Spleen (tissue), 7 donors: ENCODE measurements at regions not wholly inside any gene's neighbourhood (a gene's known extent, or its start where the extent isn't known, plus 50 kb on each side); places are given as distances from the start of the nearest gene placed in this dataset.
"Not testable (repeated sequence)": the region's sequence is repeated elsewhere in the genome, so short reads cannot be mapped to it uniquely, and the experiment has no call there.

Experiments used
- POLR2AphosphoS5 ChIP-seq, 3 donors: sonication (generic); formaldehyde crosslinking; IDR thresholded peaks; one replicate each; pipeline ENCODE4 v1.5.1; 2017; ENCODE audit warnings: antibody characterized with exemption in 3 of 3
- TF ChIP-seq, protein P1 (sequence below), 11 experiments: fragments of 200-600 bp in 7 of 11; fragments of 450-650 bp in 4 of 11; sonication (generic) in 4 of 11; IDR thresholded peaks in 8 of 11; conservative IDR thresholded peaks in 3 of 11; 1 replicate in 7 of 11; 2 replicates in 4 of 11; pipeline versions ENCODE4 v1.4.0 to v1.8.0; 2016 to 2021; ENCODE audit warnings: antibody characterized with exemption in 11 of 11, inconsistent platforms in 4 of 11, mild to moderate bottlenecking in 1 of 11
- donor health status: DM: no; HTN: no; CAD: no; lungs with moderate emphysema.
- donor health status: DM: no; HTN: no; CAD: no.
- donor health status: DM: no; HTN: no; CAD: no.

DNA sequence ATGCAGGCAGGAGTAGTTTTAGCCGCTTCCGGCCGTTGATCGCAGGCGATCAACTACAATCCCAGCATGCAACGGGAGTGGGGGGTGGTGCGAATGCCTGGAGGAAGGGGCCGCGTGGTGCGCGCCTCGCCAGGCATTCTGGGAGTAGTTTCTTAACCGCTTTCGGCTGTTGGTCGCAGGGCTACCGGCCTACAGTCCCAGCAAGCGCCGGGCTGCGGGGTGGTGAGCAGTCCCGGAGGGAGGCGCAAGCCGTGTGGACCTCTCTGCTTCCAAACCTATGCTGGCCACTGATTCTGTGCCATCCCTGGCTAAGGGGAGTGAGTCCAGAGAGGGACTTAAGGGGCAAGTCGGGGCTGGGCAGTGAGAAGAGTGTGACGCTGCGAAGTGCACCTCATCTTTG lies 604.5 kb upstream of the ZNF722 start:
- TF ChIP-seq, protein P1, sequence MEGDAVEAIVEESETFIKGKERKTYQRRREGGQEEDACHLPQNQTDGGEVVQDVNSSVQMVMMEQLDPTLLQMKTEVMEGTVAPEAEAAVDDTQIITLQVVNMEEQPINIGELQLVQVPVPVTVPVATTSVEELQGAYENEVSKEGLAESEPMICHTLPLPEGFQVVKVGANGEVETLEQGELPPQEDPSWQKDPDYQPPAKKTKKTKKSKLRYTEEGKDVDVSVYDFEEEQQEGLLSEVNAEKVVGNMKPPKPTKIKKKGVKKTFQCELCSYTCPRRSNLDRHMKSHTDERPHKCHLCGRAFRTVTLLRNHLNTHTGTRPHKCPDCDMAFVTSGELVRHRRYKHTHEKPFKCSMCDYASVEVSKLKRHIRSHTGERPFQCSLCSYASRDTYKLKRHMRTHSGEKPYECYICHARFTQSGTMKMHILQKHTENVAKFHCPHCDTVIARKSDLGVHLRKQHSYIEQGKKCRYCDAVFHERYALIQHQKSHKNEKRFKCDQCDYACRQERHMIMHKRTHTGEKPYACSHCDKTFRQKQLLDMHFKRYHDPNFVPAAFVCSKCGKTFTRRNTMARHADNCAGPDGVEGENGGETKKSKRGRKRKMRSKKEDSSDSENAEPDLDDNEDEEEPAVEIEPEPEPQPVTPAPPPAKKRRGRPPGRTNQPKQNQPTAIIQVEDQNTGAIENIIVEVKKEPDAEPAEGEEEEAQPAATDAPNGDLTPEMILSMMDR (IDR thresholded peaks at IDR 0.05 in 8 of 11, conservative IDR thresholded peaks at IDR 0.05 in 3 of 11), result not testable (repeated sequence)
- TF ChIP-seq POLR2AphosphoS5 (IDR thresholded peaks at IDR 0.05), result not testable (repeated sequence)
